ENCODE measurements at regions not wholly inside any gene's neighbourhood (a gene's known extent, or its start where the extent isn't known, plus 50 kb on each side); places are given as distances from the start of the nearest gene placed in this dataset.
"Not testable (repeated sequence)": the region's sequence is repeated elsewhere in the genome, so short reads cannot be mapped to it uniquely, and the experiment has no call there.

GRCh38 chr12:96085475-96085874, 50.1 kb upstream of the LTA4H start:
- no peak for DNase-seq

GRCh38 chr12:96086190-96086589, 50.8 kb upstream of the LTA4H start:
- not testable (repeated sequence) for DNase-seq

- DNase-seq: no peak
Observed at GRCh38 chr12:96091833-96092232, 56.4 kb upstream of the LTA4H start.

- DNase-seq: no peak
Observed at GRCh38 chr12:96093543-96094196, 58.3 kb upstream of the LTA4H start.

GRCh38 chr12:96094201-96094600, 58.8 kb upstream of the LTA4H start:
- peak in 1 of 3 donors; percentile 37 for DNase-seq

- DNase-seq: no peak
Observed at GRCh38 chr12:96098631-96099030, 63.2 kb upstream of the LTA4H start.

- DNase-seq: no peak
Observed at GRCh38 chr12:96099421-96099820, 64.0 kb upstream of the LTA4H start.

- DNase-seq: no peak
Observed at GRCh38 chr12:96099986-96100385, 64.6 kb upstream of the LTA4H start.

- no peak for DNase-seq
Observed at GRCh38 chr12:96101806-96102205, 66.4 kb upstream of the LTA4H start.

- no peak for DNase-seq
Observed at GRCh38 chr12:96103067-96103644, 67.8 kb upstream of the LTA4H start.

- DNase-seq: no peak
Observed at GRCh38 chr12:96104566-96104965, 69.2 kb upstream of the LTA4H start.

GRCh38 chr12:96106137-96106536, 70.8 kb upstream of the LTA4H start:
- DNase-seq: no peak

- DNase-seq: peak in 1 of 3 donors; percentile 21
Observed at GRCh38 chr12:96107236-96107635, 71.8 kb upstream of the LTA4H start.

GRCh38 chr12:96108321-96108720, 72.9 kb upstream of the LTA4H start:
- peak in 2 of 3 donors; percentile 22 to 43 for DNase-seq

- not testable (repeated sequence) for DNase-seq
Observed at GRCh38 chr12:96108941-96109340, 73.6 kb upstream of the LTA4H start.

- DNase-seq: no peak
Observed at GRCh38 chr12:96112733-96113132, 77.3 kb upstream of the LTA4H start.

- no peak for DNase-seq
Observed at GRCh38 chr12:96117460-96117859, 76.7 kb upstream of the ELK3 start.

- DNase-seq: no peak
Observed at GRCh38 chr12:96120359-96121100, 73.6 kb upstream of the ELK3 start.

GRCh38 chr12:96121271-96121711, 72.9 kb upstream of the ELK3 start:
- DNase-seq: no peak

- not testable (repeated sequence) for DNase-seq
Observed at GRCh38 chr12:96128292-96128691, 65.9 kb upstream of the ELK3 start.

- DNase-seq: no peak
Observed at GRCh38 chr12:96130396-96131059, 63.6 kb upstream of the ELK3 start.

- DNase-seq: no peak
Observed at GRCh38 chr12:96131230-96131788, 62.9 kb upstream of the ELK3 start.
